ENCODE measurements at regions not wholly inside any gene's neighbourhood (a gene's known extent, or its start where the extent isn't known, plus 50 kb on each side); places are given as distances from the start of the nearest gene placed in this dataset.

DNA sequence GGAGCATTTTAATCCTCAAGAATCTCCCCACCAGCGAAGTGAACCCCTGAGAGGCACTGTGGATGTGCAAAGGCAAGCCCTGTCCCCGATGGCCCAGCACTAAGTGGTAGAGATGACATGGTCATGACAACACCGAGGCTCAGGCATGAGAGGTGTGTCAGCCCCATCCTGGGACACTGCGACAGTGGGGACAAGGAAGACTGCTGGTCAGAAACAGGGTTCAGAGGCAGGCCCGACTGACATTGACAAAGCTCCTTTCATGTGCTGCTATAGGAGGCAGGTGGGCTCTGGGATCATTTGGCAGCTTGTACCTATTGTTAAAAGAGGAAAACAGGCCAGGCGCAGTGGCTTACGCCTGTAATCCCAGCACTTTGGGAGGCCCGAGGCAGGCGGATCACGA, 54.3 kb upstream of the MYEOV start:
- Histone ChIP-seq H3K9me3 (ENCODE audit: control insufficient read depth in 1 of 2, insufficient read depth in 1 of 2, low read depth in 1 of 2, low read length in 2 of 2) (no peaks in the 10 kb centered on the region), H4K20me1 (ENCODE audit: insufficient read depth) (no peaks in the 10 kb centered on the region), H3K4me3 (replicated peaks in 1 of 2; ENCODE audit: low read depth in 1 of 2, low read length in 2 of 2) (no peak overlapping the region), H3K4me2 (ENCODE audit: low read length) (no peak overlapping the region), H3K27ac (ENCODE audit: low read depth, low read length) (no peak overlapping the region), H3K79me2 (ENCODE audit: insufficient read depth, low read length) (no peaks in the 10 kb centered on the region), H2AFZ (ENCODE audit: low read depth, low read length, poor library complexity, severe bottlenecking) (no peak overlapping the region), H3K27me3 (ENCODE audit: insufficient read depth, low read length) (no peaks in the 10 kb centered on the region), H3K36me3 (ENCODE audit: control insufficient read depth in 1 of 2, insufficient read depth in 2 of 2, low read length in 2 of 2) (no peaks in the 10 kb centered on the region), H3K9me2 (ENCODE audit: insufficient read depth) (no peaks in the 10 kb centered on the region), H3K4me1 (ENCODE audit: control insufficient read depth in 1 of 2, insufficient read depth in 2 of 2, low read length in 2 of 2) (peaks cover 0 to 8% of the 10 kb centered on the region in 2 experiments; a peak in 1 of 4 replicates), H3K9ac (ENCODE audit: low read length) (no peak overlapping the region)
- intact Hi-C loops (cut with micrococcal nuclease) = loop anchor here (1.0 kb wide), 1 partner anchor 138 kb away; no protein-coding TSS in a partner anchor
- ChIA-PET POLR2A (no interaction called here), CTCF (no interaction called here), RAD21 (ENCODE audit: low non-redundant PET in 1 of 2, low total read pairs in 2 of 2, uncharacterized antibody in 2 of 2, unreplicated experiment in 2 of 2) (interaction anchor here (0.9 to 1.5 kb wide), 2 partner anchors 108 kb away, joined by 4 to 5 read pairs; no protein-coding TSS in a partner anchor)
- DNase-seq (ENCODE audit: low read depth, low spot score) (no peak), ATAC-seq (no peak)
- no TSS peak for BruUV-seq (replicated peaks)
- TF ChIP-seq POLR2AphosphoS5 (IDR thresholded peaks at IDR 0.05; ENCODE audit: low read depth, low read length) = no peak
- no peak for TF ChIP-seq CEBPB (IDR thresholded peaks at IDR 0.05; ENCODE audit: low read depth)
- no peak for TF ChIP-seq SIN3A (IDR thresholded peaks at IDR 0.05; ENCODE audit: low read depth)
- TF ChIP-seq CBX3 (IDR thresholded peaks at IDR 0.05; ENCODE audit: low read depth) = no peak
- TF ChIP-seq, protein P1, sequence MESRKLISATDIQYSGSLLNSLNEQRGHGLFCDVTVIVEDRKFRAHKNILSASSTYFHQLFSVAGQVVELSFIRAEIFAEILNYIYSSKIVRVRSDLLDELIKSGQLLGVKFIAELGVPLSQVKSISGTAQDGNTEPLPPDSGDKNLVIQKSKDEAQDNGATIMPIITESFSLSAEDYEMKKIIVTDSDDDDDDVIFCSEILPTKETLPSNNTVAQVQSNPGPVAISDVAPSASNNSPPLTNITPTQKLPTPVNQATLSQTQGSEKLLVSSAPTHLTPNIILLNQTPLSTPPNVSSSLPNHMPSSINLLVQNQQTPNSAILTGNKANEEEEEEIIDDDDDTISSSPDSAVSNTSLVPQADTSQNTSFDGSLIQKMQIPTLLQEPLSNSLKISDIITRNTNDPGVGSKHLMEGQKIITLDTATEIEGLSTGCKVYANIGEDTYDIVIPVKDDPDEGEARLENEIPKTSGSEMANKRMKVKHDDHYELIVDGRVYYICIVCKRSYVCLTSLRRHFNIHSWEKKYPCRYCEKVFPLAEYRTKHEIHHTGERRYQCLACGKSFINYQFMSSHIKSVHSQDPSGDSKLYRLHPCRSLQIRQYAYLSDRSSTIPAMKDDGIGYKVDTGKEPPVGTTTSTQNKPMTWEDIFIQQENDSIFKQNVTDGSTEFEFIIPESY (IDR thresholded peaks at IDR 0.05; ENCODE audit: extremely low read depth, insufficient replicate concordance, low read length) = no peak
- TF ChIP-seq, protein P2, sequence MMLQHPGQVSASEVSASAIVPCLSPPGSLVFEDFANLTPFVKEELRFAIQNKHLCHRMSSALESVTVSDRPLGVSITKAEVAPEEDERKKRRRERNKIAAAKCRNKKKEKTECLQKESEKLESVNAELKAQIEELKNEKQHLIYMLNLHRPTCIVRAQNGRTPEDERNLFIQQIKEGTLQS (IDR thresholded peaks at IDR 0.05) = no peak
- TF ChIP-seq, protein P3, sequence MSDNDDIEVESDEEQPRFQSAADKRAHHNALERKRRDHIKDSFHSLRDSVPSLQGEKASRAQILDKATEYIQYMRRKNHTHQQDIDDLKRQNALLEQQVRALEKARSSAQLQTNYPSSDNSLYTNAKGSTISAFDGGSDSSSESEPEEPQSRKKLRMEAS (IDR thresholded peaks at IDR 0.05) = no peak
- no peak for TF ChIP-seq JUND (IDR thresholded peaks at IDR 0.05)
- no peak for TF ChIP-seq POLR2A (IDR thresholded peaks at IDR 0.05; ENCODE audit: borderline replicate concordance, extremely low read depth, insufficient read depth, insufficient read length)
- TF ChIP-seq RAD21 (IDR thresholded peaks at IDR 0.05; ENCODE audit: low read depth) = no peak
- TF ChIP-seq CTCF (IDR thresholded peaks at IDR 0.05 in 2 of 3, conservative IDR thresholded peaks at IDR 0.05 in 1 of 3; ENCODE audit: borderline replicate concordance in 1 of 3, insufficient read depth in 1 of 3, low read depth in 2 of 3, low read length in 2 of 3) = no peak
- no peak for TF ChIP-seq ZFX (IDR thresholded peaks at IDR 0.05)
- no peak for TF ChIP-seq SRF (IDR thresholded peaks at IDR 0.05; ENCODE audit: low read depth)
- no peak for TF ChIP-seq SP1 (IDR thresholded peaks at IDR 0.05; ENCODE audit: low read depth)
- TF ChIP-seq EGR1 (IDR thresholded peaks at IDR 0.05; ENCODE audit: low read depth) = no peak
- TF ChIP-seq, protein P4, sequence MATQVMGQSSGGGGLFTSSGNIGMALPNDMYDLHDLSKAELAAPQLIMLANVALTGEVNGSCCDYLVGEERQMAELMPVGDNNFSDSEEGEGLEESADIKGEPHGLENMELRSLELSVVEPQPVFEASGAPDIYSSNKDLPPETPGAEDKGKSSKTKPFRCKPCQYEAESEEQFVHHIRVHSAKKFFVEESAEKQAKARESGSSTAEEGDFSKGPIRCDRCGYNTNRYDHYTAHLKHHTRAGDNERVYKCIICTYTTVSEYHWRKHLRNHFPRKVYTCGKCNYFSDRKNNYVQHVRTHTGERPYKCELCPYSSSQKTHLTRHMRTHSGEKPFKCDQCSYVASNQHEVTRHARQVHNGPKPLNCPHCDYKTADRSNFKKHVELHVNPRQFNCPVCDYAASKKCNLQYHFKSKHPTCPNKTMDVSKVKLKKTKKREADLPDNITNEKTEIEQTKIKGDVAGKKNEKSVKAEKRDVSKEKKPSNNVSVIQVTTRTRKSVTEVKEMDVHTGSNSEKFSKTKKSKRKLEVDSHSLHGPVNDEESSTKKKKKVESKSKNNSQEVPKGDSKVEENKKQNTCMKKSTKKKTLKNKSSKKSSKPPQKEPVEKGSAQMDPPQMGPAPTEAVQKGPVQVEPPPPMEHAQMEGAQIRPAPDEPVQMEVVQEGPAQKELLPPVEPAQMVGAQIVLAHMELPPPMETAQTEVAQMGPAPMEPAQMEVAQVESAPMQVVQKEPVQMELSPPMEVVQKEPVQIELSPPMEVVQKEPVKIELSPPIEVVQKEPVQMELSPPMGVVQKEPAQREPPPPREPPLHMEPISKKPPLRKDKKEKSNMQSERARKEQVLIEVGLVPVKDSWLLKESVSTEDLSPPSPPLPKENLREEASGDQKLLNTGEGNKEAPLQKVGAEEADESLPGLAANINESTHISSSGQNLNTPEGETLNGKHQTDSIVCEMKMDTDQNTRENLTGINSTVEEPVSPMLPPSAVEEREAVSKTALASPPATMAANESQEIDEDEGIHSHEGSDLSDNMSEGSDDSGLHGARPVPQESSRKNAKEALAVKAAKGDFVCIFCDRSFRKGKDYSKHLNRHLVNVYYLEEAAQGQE (IDR thresholded peaks at IDR 0.05; ENCODE audit: low read depth) = no peak
- TF ChIP-seq YY1 (IDR thresholded peaks at IDR 0.05; ENCODE audit: extremely low read depth, insufficient replicate concordance, low read depth, low read length) = no peak
- TF ChIP-seq TCF7L2 (IDR thresholded peaks at IDR 0.05; ENCODE audit: borderline replicate concordance, extremely low read depth, insufficient read depth, insufficient read length) = no peak
- no peak for TF ChIP-seq ZNF274 (IDR thresholded peaks at IDR 0.05; ENCODE audit: low read depth, low read length)
- TF ChIP-seq EZH2phosphoT487 (IDR thresholded peaks at IDR 0.05; ENCODE audit: borderline replicate concordance) = no peak
